GM10266 (cell line): ENCODE measurements at regions not wholly inside any gene's neighbourhood (a gene's known extent, or its start where the extent isn't known, plus 50 kb on each side); places are given as distances from the start of the nearest gene placed in this dataset.
"Not testable (repeated sequence)": the region's sequence is repeated elsewhere in the genome, so short reads cannot be mapped to it uniquely, and the experiment has no call there.

Source experiments
- DNase-seq: peaks from one replicate; pipeline ENCODE4 v3.0.0; 2012; ENCODE audit errors: extremely low spot score
- CTCF ChIP-seq: IDR thresholded peaks from 2 replicates; pipeline ENCODE4 v1.5.1; 2012; ENCODE audit warnings: mild to moderate bottlenecking, low read depth; ENCODE audit not compliant: control insufficient read depth, insufficient read depth; ENCODE audit errors: missing control alignments

GRCh38 chr2:67158718-67159117 is 238.4 kb upstream of the ETAA1 start:
- TF ChIP-seq CTCF = no peak
- DNase-seq = no peak

GRCh38 chr2:67159929-67160328 is 237.2 kb upstream of the ETAA1 start:
- TF ChIP-seq CTCF = no peak
- DNase-seq = no peak

GRCh38 chr2:67164771-67165522 is 232.2 kb upstream of the ETAA1 start:
- DNase-seq = no peak
- TF ChIP-seq CTCF = no peak

- DNase-seq = no peak
- no peak for TF ChIP-seq CTCF
Measured at GRCh38 chr2:67165523-67165990, 231.6 kb upstream of the ETAA1 start.

- DNase-seq = not testable (repeated sequence)
Measured at GRCh38 chr2:67166511-67166910, 230.6 kb upstream of the ETAA1 start.

GRCh38 chr2:67169417-67170140 is 227.6 kb upstream of the ETAA1 start:
- TF ChIP-seq CTCF = no peak
- no peak for DNase-seq

- DNase-seq = no peak
- no peak for TF ChIP-seq CTCF
Measured at GRCh38 chr2:67179526-67179925, 217.6 kb upstream of the ETAA1 start.
